PC-9 (cell line): ENCODE measurements at regions not wholly inside any gene's neighbourhood (a gene's known extent, or its start where the extent isn't known, plus 50 kb on each side); places are given as distances from the start of the nearest gene placed in this dataset.
A peak's percentile ranks its signal among the peaks of the same experiment; 100 is the strongest.

ENCODE experiments used
- BruUV-seq: library from RNA; stranded (reverse); fragments of 400-500 nt; replicated peaks from 2 replicates; lab custom pipeline; 2021; lab: Mats Ljungman, UMichigan
- CTCF ChIA-PET: fragments of 300-600 bp; sonication (Branson Sonifier 250); formaldehyde crosslinking; loops from one replicate; lab custom pipeline; 2022; ENCODE audit warnings: antibody characterized with exemption; lab: Charles Lee
- POLR2A ChIA-PET: fragments of 300-600 bp; sonication (Branson Sonifier 250); formaldehyde crosslinking; loops from one replicate; lab custom pipeline; 2022; ENCODE audit warnings: antibody characterized with exemption; ENCODE audit not compliant: unreplicated experiment; lab: Charles Lee
- DNase-seq, 2 experiments: peaks; one replicate each; pipeline versions ENCODE4 v3.0.0 to v3.0.0-alpha.2; 2015 to 2022; ENCODE audit warnings: mixed read lengths in 1 of 2
- H2AFZ ChIP-seq: fragments of 200-600 bp; sonication (generic); 2 replicates; pipeline ENCODE4 v1.8.1; 2017; ENCODE audit warnings: antibody characterized with exemption
- H3F3A ChIP-seq: fragments of 200-600 bp; sonication (generic); 2 replicates; pipeline ENCODE4 v1.8.1; 2017; ENCODE audit warnings: antibody characterized with exemption, mild to moderate bottlenecking, low read depth; ENCODE audit not compliant: insufficient read depth
- H3K27ac ChIP-seq: fragments of 200-600 bp; sonication (generic); 2 replicates; pipeline ENCODE4 v1.6.1; 2016; ENCODE audit warnings: mixed run types
- H3K27me3 ChIP-seq: fragments of 200-600 bp; sonication (generic); 2 replicates; pipeline ENCODE4 v1.6.1; 2016; ENCODE audit warnings: low read depth, mixed run types; ENCODE audit not compliant: insufficient read depth
- H3K36me3 ChIP-seq: fragments of 200-600 bp; sonication (generic); 2 replicates; pipeline ENCODE4 v1.6.1; 2016; ENCODE audit warnings: low read depth, mixed run types
- H3K4me1 ChIP-seq: fragments of 200-600 bp; sonication (generic); replicated peaks from 2 replicates; pipeline ENCODE4 v1.6.1; 2016; ENCODE audit warnings: mixed run types; ENCODE audit not compliant: insufficient read depth
- H3K4me2 ChIP-seq: fragments of 200-600 bp; sonication (generic); 2 replicates; pipeline ENCODE4 v1.6.1; 2017; ENCODE audit warnings: mixed run types
- H3K4me3 ChIP-seq: fragments of 200-600 bp; sonication (generic); 2 replicates; pipeline ENCODE4 v1.6.1; 2016; ENCODE audit warnings: mixed run types
- H3K79me2 ChIP-seq: fragments of 200-600 bp; sonication (generic); 2 replicates; pipeline ENCODE4 v1.6.1; 2017; ENCODE audit warnings: low read depth, mixed run types
- H3K9me2 ChIP-seq: fragments of 200-600 bp; sonication (generic); 2 replicates; pipeline ENCODE4 v1.8.1; 2017; ENCODE audit warnings: mild to moderate bottlenecking; ENCODE audit not compliant: insufficient read depth
- H3K9me3 ChIP-seq: fragments of 200-600 bp; sonication (generic); 2 replicates; pipeline ENCODE4 v1.8.1; 2016; ENCODE audit warnings: low read depth; ENCODE audit not compliant: insufficient read depth
- H4K20me1 ChIP-seq: fragments of 200-600 bp; sonication (generic); 2 replicates; pipeline ENCODE4 v1.8.1; 2017; ENCODE audit not compliant: insufficient read depth
- CTCF ChIP-seq: fragments of 200-600 bp; sonication (generic); conservative IDR thresholded peaks from 2 replicates; pipeline ENCODE4 v1.6.1; 2017; ENCODE audit warnings: mixed run types, antibody characterized with exemption, mild to moderate bottlenecking, moderate library complexity
- EZH2 ChIP-seq: fragments of 200-600 bp; sonication (generic); IDR thresholded peaks from 2 replicates; pipeline ENCODE4 v1.8.0; 2017; ENCODE audit warnings: antibody characterized with exemption, low read depth
- intact Hi-C: fragments of 100-400 bp; cut with micrococcal nuclease; formaldehyde crosslinking; loops from one replicate; pipeline ENCODE4 v1.10.0; 2022; ENCODE audit not compliant: unreplicated experiment

DNA sequence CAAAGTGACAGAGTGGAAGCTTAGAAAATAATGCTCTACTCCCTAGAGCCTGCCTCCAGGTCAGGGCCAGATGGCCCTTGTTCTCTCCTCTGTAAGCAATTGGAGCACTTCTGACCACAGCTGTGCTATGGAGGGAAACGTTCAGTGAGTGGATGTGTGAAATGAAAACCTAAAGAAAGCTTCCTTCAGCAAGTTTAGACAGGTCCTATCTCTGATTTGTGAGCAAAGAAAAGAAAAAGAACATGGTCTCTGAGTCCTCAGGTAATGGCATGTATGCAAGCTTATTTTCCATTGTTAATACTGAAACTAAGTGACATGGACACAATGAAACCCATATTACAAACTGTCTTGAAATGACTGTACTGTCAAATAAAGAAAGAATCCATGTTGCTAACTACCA lies 1486.8 kb downstream of the EFNB2 start:
- no peaks in the 10 kb centered on the region for H3K4me1 ChIP-seq
- H3K27me3 ChIP-seq, result no peaks in the 10 kb centered on the region
- no peaks in the 10 kb centered on the region for H3F3A ChIP-seq
- intact Hi-C loops, result no loop called here
- no peaks in the 10 kb centered on the region for H3K9me3 ChIP-seq
- no peak for DNase-seq
- H3K9me2 ChIP-seq, result no peaks in the 10 kb centered on the region
- peak overlapping the region; percentile 50; the same call in 1 of the 2 replicates for H2AFZ ChIP-seq
- TF ChIP-seq EZH2 (no peak), CTCF (no peak)
- no peak overlapping the region for H3K27ac ChIP-seq
- ChIA-PET CTCF (no interaction called here), POLR2A (interaction anchor here (0.7 kb wide), 1 partner anchor 1125 kb away, joined by 5 read pairs; no protein-coding TSS in a partner anchor)
- no peaks in the 10 kb centered on the region for H4K20me1 ChIP-seq
- no peaks in the 10 kb centered on the region for H3K36me3 ChIP-seq
- no TSS peak for BruUV-seq
- no peak overlapping the region for H3K4me2 ChIP-seq
- H3K4me3 ChIP-seq, result no peak overlapping the region
- no peaks in the 10 kb centered on the region for H3K79me2 ChIP-seq

GRCh38 chr13:105047676-105048295 lies 1487.7 kb downstream of the EFNB2 start:
- POLR2A ChIA-PET, result no interaction called here
- H2AFZ ChIP-seq, result no peak overlapping the region
- TF ChIP-seq CTCF, result no peak
- no peak for TF ChIP-seq EZH2
- DNase-seq, result no peak
- H3K9me2 ChIP-seq, result no peaks in the 10 kb centered on the region
- no peak overlapping the region for H3K4me2 ChIP-seq
- no peaks in the 10 kb centered on the region for H3K36me3 ChIP-seq
- no peaks in the 10 kb centered on the region for H3K4me1 ChIP-seq
- no peaks in the 10 kb centered on the region; the same call in 1 of the 2 replicates for H3K9me3 ChIP-seq
- no peaks in the 10 kb centered on the region for H3K79me2 ChIP-seq
- intact Hi-C loops, result no loop called here
- no peaks in the 10 kb centered on the region for H3K27me3 ChIP-seq
- no peak overlapping the region for H3K27ac ChIP-seq
- CTCF ChIA-PET, result no interaction called here
- H3K4me3 ChIP-seq, result no peak overlapping the region
- no peaks in the 10 kb centered on the region for H4K20me1 ChIP-seq
- H3F3A ChIP-seq, result no peaks in the 10 kb centered on the region
- BruUV-seq, result no TSS peak

DNA sequence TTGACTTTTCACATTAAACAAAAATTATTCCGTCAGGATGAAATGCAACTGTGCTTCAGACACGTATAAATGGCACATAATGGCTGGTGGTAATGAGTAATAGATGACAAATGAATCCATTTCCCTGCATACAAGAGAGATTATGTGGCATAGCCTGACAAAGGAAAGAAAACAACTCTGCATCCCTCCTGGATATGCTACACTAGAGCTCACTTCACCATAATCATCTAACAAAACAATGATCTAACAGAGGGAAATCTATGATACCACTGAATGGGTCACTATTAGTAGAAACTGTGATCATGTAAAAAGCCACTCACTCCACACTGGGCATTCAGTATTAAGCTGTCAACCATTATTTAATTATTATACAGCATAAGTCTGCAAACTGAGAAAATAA lies 1498.4 kb downstream of the EFNB2 start:
- H3K36me3 ChIP-seq, result no peaks in the 10 kb centered on the region
- H3F3A ChIP-seq, result no peaks in the 10 kb centered on the region
- no peak overlapping the region for H3K4me3 ChIP-seq
- ChIA-PET POLR2A (no interaction called here), CTCF (no interaction called here)
- peaks cover 8% of the 10 kb centered on the region; the same call in 1 of the 2 replicates for H3K9me3 ChIP-seq
- H3K4me1 ChIP-seq, result no peaks in the 10 kb centered on the region
- no peaks in the 10 kb centered on the region for H3K79me2 ChIP-seq
- DNase-seq, result no peak
- no peak overlapping the region for H3K4me2 ChIP-seq
- H3K27me3 ChIP-seq, result no peaks in the 10 kb centered on the region
- intact Hi-C loops, result no loop called here
- H3K9me2 ChIP-seq, result no peaks in the 10 kb centered on the region
- no peaks in the 10 kb centered on the region for H4K20me1 ChIP-seq
- no peak overlapping the region for H3K27ac ChIP-seq
- no peak for TF ChIP-seq EZH2
- no peak for TF ChIP-seq CTCF
- BruUV-seq, result no TSS peak
- no peak overlapping the region for H2AFZ ChIP-seq
